Psoas muscle (tissue), 7 donors: ENCODE measurements at regions not wholly inside any gene's neighbourhood (a gene's known extent, or its start where the extent isn't known, plus 50 kb on each side); places are given as distances from the start of the nearest gene placed in this dataset.

Source experiments
- ATAC-seq, 4 donors: fragments of 200-7000 bp; cut with Tn5 transposase; one replicate each; pipeline ENCODE4 v1.9.1; 2020; ENCODE audit warnings: moderate library complexity in 3 of 4, mild to moderate bottlenecking in 2 of 4
- DNase-seq, 2 donors: peaks; one replicate each; pipeline ENCODE4 v3.0.0-alpha.2; 2020
- H3K27ac ChIP-seq: fragments of 200-600 bp; one replicate; pipeline ENCODE4 v1.8.0; 2022
- H3K27me3 ChIP-seq, 3 donors: fragments of 200-600 bp in 1 of 3; one replicate each; pipeline versions ENCODE4 v1.6.1 to v1.8.0; 2013 to 2022; ENCODE audit warnings: low read length in 2 of 3, mild to moderate bottlenecking in 2 of 3, moderate library complexity in 1 of 3; ENCODE audit not compliant: insufficient read depth in 3 of 3
- H3K36me3 ChIP-seq, 2 donors: fragments of 200-600 bp in 1 of 2; one replicate each; pipeline versions ENCODE4 v1.6.1 to v1.8.0; 2013 to 2022; ENCODE audit warnings: low read depth in 1 of 2, mild to moderate bottlenecking in 1 of 2, moderate library complexity in 1 of 2; ENCODE audit not compliant: insufficient read depth in 1 of 2
- H3K4me1 ChIP-seq: fragments of 200-600 bp; one replicate; pipeline ENCODE4 v1.8.0; 2022
- H3K4me3 ChIP-seq: fragments of 200-600 bp; one replicate; pipeline ENCODE4 v1.8.0; 2022; ENCODE audit warnings: mild to moderate bottlenecking
- H3K9me3 ChIP-seq: fragments of 200-600 bp; one replicate; pipeline ENCODE4 v1.8.0; 2022
- WGBS, 3 donors: extraction: QIAGEN DNeasy Blood & Tissue Kit; methylation state at CpG; one replicate each; pipeline versions ENCODE4 v1.1.6 to v1.1.7; 2013; 5-methylcytosine and 5-hydroxymethylcytosine counted together
- intact Hi-C, 2 donors: fragments of 100-400 bp; cut with DNase I; formaldehyde crosslinking; loops; one replicate each; pipeline versions ENCODE4 v1.11.0 to v1.14.2; 2022
- TF ChIP-seq, protein P1 (sequence below): fragments of 200-600 bp; IDR thresholded peaks from one replicate; pipeline ENCODE4 v1.8.0; 2022; ENCODE audit warnings: antibody characterized with exemption
- donor health status: healthy with polysubstance abuse.
- donor health status: DM: no; HTN: no; CAD: no; lungs with moderate emphysema.
- donor health status: Bipolar disorder and iron deficiency.
- donor health status: healthy.
- donor health status: DM: yes; HTN: yes; CAD: no.
- donor health status: DM: no; HTN: no; CAD: no.
- donor health status: DM: yes; HTN: yes; CAD: no.

- DNase-seq (no peak), ATAC-seq (no peak)
- TF ChIP-seq, protein P1, sequence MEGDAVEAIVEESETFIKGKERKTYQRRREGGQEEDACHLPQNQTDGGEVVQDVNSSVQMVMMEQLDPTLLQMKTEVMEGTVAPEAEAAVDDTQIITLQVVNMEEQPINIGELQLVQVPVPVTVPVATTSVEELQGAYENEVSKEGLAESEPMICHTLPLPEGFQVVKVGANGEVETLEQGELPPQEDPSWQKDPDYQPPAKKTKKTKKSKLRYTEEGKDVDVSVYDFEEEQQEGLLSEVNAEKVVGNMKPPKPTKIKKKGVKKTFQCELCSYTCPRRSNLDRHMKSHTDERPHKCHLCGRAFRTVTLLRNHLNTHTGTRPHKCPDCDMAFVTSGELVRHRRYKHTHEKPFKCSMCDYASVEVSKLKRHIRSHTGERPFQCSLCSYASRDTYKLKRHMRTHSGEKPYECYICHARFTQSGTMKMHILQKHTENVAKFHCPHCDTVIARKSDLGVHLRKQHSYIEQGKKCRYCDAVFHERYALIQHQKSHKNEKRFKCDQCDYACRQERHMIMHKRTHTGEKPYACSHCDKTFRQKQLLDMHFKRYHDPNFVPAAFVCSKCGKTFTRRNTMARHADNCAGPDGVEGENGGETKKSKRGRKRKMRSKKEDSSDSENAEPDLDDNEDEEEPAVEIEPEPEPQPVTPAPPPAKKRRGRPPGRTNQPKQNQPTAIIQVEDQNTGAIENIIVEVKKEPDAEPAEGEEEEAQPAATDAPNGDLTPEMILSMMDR = no peak
- H3K4me1 ChIP-seq = no peaks in the 10 kb centered on the region
- H3K9me3 ChIP-seq = no peaks in the 10 kb centered on the region
- H3K27ac ChIP-seq = no peak overlapping the region
- H3K27me3 ChIP-seq = no peaks in the 10 kb centered on the region
- no peaks in the 10 kb centered on the region for H3K36me3 ChIP-seq
- intact Hi-C loops = no loop called here
- 23 to 32% (median 25%) methylated on average over 2 of the region's 2 CpGs for WGBS, 3 donors
- no peak overlapping the region for H3K4me3 ChIP-seq
These were observed 1613.6 kb upstream of the WWC1 start for GRCh38 chr5:166677891-166678290.

DNA sequence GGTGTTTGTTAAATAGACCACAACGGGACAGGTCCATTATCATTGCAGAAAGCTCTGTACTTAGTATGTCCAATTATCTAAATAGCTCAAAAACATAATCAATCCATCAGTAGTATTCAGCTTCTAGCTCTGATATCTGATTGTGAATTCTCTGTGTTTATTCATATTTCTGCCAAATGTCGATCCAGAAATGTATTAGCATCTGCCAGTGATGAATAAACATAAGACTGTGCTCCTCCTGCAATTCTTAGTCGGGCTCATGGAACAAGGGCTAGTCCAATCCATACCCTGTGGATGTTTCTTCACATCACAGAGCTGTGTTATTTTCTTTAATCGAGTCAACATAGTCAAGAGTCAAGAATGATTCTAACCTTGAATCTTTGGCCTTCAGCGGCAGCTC is 1612.1 kb upstream of the WWC1 start:
- H3K4me3 ChIP-seq = no peak overlapping the region
- DNase-seq (no peak), ATAC-seq (no peak)
- intact Hi-C loops = no loop called here
- no peak overlapping the region for H3K27ac ChIP-seq
- no peaks in the 10 kb centered on the region for H3K4me1 ChIP-seq
- H3K9me3 ChIP-seq = no peaks in the 10 kb centered on the region
- no peaks in the 10 kb centered on the region for H3K27me3 ChIP-seq
- H3K36me3 ChIP-seq = no peaks in the 10 kb centered on the region
- 71 to 77% (median 73%) methylated on average over 5 of the region's 5 CpGs for WGBS, 3 donors
- TF ChIP-seq, protein P1 = no peak

DNA sequence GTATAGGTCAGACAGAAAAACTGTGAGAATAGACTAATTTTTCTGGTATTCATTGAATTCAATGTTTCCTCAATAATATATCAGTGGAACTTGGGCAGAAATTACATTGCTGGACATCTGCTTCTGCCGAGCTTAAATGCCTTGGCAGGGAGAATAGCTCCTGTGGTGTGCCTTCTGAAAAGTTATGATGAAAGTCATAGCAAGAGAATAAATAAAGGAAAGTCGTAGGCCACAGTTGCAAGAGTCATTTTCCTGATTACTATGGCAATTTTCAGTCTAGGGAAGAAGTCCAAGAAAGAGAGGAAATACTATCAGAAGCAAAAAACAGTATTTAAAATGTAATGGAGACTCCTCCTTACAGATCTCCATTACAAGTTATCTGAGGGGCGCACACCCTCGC is 1596.1 kb upstream of the WWC1 start:
- Histone ChIP-seq H3K4me3 (no peak overlapping the region), H3K4me1 (no peaks in the 10 kb centered on the region), H3K27ac (no peak overlapping the region), H3K27me3 (no peaks in the 10 kb centered on the region), H3K36me3 (no peaks in the 10 kb centered on the region), H3K9me3 (no peaks in the 10 kb centered on the region)
- TF ChIP-seq, protein P1 = no peak
- ATAC-seq = no peak
- intact Hi-C loops = no loop called here
- 58 to 60% (median 60%) methylated on average over 4 of the region's 4 CpGs for WGBS, 3 donors
- DNase-seq = no peak

- 71 to 80% (median 72%) methylated on average over 3 of the region's 3 CpGs for WGBS, 3 donors
- no peaks in the 10 kb centered on the region for H3K27me3 ChIP-seq
- TF ChIP-seq, protein P1 = no peak
- H3K27ac ChIP-seq = no peak overlapping the region
- no peaks in the 10 kb centered on the region for H3K36me3 ChIP-seq
- H3K4me1 ChIP-seq = no peaks in the 10 kb centered on the region
- intact Hi-C loops = no loop called here
- ATAC-seq (no peak), DNase-seq (no peak)
- no peak overlapping the region for H3K4me3 ChIP-seq
- no peaks in the 10 kb centered on the region for H3K9me3 ChIP-seq
These were observed 1583.2 kb upstream of the WWC1 start for GRCh38 chr5:166708291-166708690.

DNA sequence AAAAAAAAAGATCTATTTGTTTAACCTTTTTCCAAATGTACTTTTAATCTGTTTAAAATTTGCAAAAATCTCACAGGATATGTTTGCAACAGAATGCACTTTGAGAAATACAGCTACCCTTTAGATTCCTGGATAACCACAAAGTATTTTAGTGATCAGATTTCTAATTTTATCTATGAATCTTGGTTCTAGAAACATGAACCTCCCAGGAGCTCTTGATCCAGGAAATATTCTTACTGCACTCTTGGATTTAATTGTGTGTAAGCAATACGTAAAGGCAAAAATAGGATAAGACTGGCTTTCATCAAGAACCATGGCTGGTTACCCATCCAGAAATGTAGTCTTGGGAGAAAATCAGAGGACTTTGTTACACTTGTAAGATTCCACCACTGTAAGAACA is 1581.8 kb upstream of the WWC1 start:
- WGBS, 3 donors = 38 to 49% (median 41%) methylated on average over 1 of the region's 1 CpG
- intact Hi-C loops = no loop called here
- no peaks in the 10 kb centered on the region for H3K27me3 ChIP-seq
- no peaks in the 10 kb centered on the region for H3K36me3 ChIP-seq
- TF ChIP-seq, protein P1 = no peak
- no peaks in the 10 kb centered on the region for H3K4me1 ChIP-seq
- H3K9me3 ChIP-seq = no peaks in the 10 kb centered on the region
- no peak overlapping the region for H3K27ac ChIP-seq
- ATAC-seq = no peak
- DNase-seq = no peak
- no peak overlapping the region for H3K4me3 ChIP-seq
